Body of pancreas (tissue), 4 donors: ENCODE measurements at regions not wholly inside any gene's neighbourhood (a gene's known extent, or its start where the extent isn't known, plus 50 kb on each side); places are given as distances from the start of the nearest gene placed in this dataset.

Source experiments
- ATAC-seq: fragments of 150-250 bp; one replicate; pipeline ENCODE4 v1.9.1; 2016
- DNase-seq, 4 donors: peaks; one replicate each; pipeline ENCODE4 v3.0.0-alpha.2; 2019
- H3K27ac ChIP-seq, 4 donors: fragments of 200-600 bp; sonication (generic); 1 replicate in 3 of 4; 2 replicates in 1 of 4; pipeline versions ENCODE4 v1.5.1 to v1.6.1; 2016 to 2019; ENCODE audit warnings: mild to moderate bottlenecking in 1 of 4, mixed read lengths in 1 of 4, moderate library complexity in 1 of 4
- H3K27me3 ChIP-seq, 2 donors: fragments of 200-600 bp; sonication (generic); one replicate each; pipeline ENCODE4 v1.6.0; 2016; ENCODE audit warnings: mild to moderate bottlenecking in 1 of 2
- H3K36me3 ChIP-seq, 2 donors: fragments of 200-600 bp; sonication (generic); replicated peaks in 1 of 2; 2 replicates each; pipeline ENCODE4 v1.5.1; 2016; ENCODE audit warnings: low read depth in 2 of 2; ENCODE audit not compliant: insufficient read depth in 1 of 2
- H3K4me1 ChIP-seq: fragments of 200-600 bp; sonication (generic); one replicate; pipeline ENCODE4 v1.6.0; 2016
- H3K4me3 ChIP-seq, 2 donors: fragments of 200-600 bp; sonication (generic); 1 replicate in 1 of 2; 2 replicates in 1 of 2; pipeline ENCODE4 v1.5.1; 2016 to 2019
- H3K9me3 ChIP-seq, 3 donors: fragments of 200-600 bp; sonication (generic); 1 replicate in 2 of 3; 2 replicates in 1 of 3; pipeline ENCODE4 v1.5.1; 2016
- POLR2A ChIP-seq, 3 donors: fragments of 450-650 bp; IDR thresholded peaks; one replicate each; pipeline ENCODE4 v1.6.1; 2016; ENCODE audit warnings: antibody characterized with exemption in 3 of 3, mild to moderate bottlenecking in 2 of 3
- WGBS, 2 donors: methylation state at CpG; one replicate each; pipeline ENCODE4 v1.1.5; 2017; 5-methylcytosine and 5-hydroxymethylcytosine counted together
- intact Hi-C: fragments of 100-400 bp; cut with DNase I; formaldehyde crosslinking; loops from one replicate; pipeline ENCODE4 v1.15.1; 2023
- TF ChIP-seq, protein P1 (sequence below), 7 experiments: fragments of 450-650 bp in 4 of 7; fragments of 200-600 bp in 3 of 7; sonication (generic) in 3 of 7; IDR thresholded peaks; one replicate each; pipeline ENCODE4 v1.5.1; 2016 to 2019; ENCODE audit warnings: antibody characterized with exemption in 7 of 7

DNA sequence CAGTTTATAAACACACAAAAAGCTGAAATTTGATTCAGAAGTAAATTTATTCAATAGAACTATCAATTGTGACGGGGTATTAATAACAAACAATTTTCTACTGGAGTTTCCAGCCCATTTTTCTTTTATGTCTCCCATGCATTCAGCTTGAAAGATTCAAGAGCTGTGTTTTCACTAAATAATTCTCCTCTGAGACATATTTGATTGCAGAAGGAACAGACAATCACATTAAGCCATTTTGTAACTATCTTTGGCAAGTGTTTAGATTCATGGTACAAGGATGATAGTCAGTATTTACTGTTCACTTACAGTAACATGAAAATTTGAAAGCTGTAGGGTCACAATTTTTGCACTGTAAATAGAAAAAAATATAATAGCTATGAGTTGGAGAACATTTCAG, 198.4 kb upstream of the TACR3 start:
- TF ChIP-seq, protein P1, sequence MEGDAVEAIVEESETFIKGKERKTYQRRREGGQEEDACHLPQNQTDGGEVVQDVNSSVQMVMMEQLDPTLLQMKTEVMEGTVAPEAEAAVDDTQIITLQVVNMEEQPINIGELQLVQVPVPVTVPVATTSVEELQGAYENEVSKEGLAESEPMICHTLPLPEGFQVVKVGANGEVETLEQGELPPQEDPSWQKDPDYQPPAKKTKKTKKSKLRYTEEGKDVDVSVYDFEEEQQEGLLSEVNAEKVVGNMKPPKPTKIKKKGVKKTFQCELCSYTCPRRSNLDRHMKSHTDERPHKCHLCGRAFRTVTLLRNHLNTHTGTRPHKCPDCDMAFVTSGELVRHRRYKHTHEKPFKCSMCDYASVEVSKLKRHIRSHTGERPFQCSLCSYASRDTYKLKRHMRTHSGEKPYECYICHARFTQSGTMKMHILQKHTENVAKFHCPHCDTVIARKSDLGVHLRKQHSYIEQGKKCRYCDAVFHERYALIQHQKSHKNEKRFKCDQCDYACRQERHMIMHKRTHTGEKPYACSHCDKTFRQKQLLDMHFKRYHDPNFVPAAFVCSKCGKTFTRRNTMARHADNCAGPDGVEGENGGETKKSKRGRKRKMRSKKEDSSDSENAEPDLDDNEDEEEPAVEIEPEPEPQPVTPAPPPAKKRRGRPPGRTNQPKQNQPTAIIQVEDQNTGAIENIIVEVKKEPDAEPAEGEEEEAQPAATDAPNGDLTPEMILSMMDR (IDR thresholded peaks at IDR 0.05), result no peak
- TF ChIP-seq POLR2A (IDR thresholded peaks at IDR 0.05), result no peak
- no peaks in the 10 kb centered on the region for H3K4me1 ChIP-seq
- ATAC-seq, result no peak
- WGBS, 2 donors, result 83 to 88% methylated on average over 1 of the region's 1 CpG
- intact Hi-C loops, result no loop called here
- H3K9me3 ChIP-seq, result no peaks in the 10 kb centered on the region
- H3K27me3 ChIP-seq, result no peaks in the 10 kb centered on the region
- H3K4me3 ChIP-seq, result no peak overlapping the region
- no peak overlapping the region for H3K27ac ChIP-seq
- DNase-seq, result no peak
- no peaks in the 10 kb centered on the region for H3K36me3 ChIP-seq

DNA sequence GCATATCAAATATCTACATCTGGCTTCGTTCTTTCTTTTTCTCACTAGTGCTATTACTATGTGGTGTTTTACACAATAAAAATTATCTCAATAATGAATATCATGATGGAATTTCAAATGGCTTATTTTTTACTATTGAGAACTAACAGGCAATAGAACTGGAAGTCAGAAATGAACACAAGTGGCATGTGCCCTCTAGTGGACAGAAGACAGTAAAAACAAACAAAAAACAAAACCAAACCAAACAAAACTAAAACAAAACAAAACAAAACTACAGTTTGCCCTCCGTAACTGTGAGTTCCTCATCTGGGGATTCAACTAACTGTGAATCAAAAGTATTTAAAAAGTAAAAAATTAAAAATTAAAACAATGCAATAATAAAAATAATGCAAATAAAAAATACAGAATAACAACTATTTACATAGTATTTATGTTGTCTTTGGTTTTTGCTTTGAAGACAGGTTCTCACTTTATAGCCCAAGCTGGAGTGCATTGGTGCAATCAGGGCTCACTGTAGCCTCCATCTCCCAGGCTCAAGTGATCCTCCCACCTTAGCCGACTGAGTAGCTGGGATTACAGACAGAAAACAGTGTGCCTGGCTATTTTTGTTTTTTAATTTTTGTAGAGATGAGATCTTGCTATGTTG, 195.6 kb upstream of the TACR3 start:
- Histone ChIP-seq H3K27ac (no peak overlapping the region), H3K27me3 (no peaks in the 10 kb centered on the region), H3K9me3 (no peaks in the 10 kb centered on the region), H3K4me1 (no peaks in the 10 kb centered on the region), H3K4me3 (no peak overlapping the region), H3K36me3 (no peaks in the 10 kb centered on the region)
- WGBS, 2 donors, result 11 to 24% methylated on average over 3 of the region's 3 CpGs
- no peak for ATAC-seq
- no peak for DNase-seq
- no peak for TF ChIP-seq POLR2A (IDR thresholded peaks at IDR 0.05)
- TF ChIP-seq, protein P1 (IDR thresholded peaks at IDR 0.05), result peak; percentile 23 to 63 (median 50)
- intact Hi-C loops, result no loop called here

DNA sequence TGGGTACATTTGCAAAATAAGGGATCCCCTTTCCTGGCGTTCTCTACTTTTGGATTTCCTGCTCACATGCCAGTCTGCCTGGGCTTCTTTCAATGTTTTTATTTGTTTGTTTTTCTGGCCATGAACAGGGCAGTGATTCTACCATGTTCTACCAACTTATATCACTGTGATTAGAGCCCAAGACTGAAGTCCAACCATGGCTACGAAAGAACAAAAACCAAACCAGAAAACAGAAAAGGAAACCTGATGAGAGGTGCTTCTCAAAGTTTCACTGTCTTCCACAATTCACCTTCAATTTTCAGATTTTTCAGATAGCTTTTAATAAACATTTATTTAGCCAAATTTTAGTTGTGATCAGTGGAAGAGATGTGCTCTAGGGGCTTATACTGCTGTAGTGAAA, 187.6 kb upstream of the TACR3 start:
- H3K4me1 ChIP-seq, result no peaks in the 10 kb centered on the region
- no peaks in the 10 kb centered on the region for H3K36me3 ChIP-seq
- WGBS, 2 donors, result 55 to 65% methylated on average over 2 of the region's 2 CpGs
- no peaks in the 10 kb centered on the region for H3K9me3 ChIP-seq
- no peaks in the 10 kb centered on the region for H3K27me3 ChIP-seq
- DNase-seq, result no peak
- H3K27ac ChIP-seq, result no peak overlapping the region
- ATAC-seq, result no peak
- no peak for TF ChIP-seq POLR2A (IDR thresholded peaks at IDR 0.05)
- TF ChIP-seq, protein P1 (IDR thresholded peaks at IDR 0.05), result no peak
- intact Hi-C loops, result no loop called here
- H3K4me3 ChIP-seq, result no peak overlapping the region

DNA sequence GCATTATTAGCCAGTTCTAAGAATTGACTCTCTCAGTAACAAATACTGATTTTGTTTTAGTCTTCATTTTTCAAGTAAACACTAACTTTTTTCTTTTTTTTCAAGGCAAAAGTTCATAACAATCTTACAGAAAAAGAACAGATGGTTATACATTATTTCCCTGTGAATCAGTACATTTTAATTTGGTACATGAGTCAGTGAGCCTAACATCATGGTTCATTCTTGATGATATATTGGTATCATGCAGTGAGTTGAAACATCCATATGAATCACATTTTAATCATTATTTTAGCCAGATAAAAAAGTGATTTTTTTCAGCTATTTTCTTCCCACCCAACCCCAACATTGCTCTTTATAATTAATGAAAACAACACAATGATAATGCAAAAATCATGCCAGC, 184.3 kb upstream of the TACR3 start:
- Histone ChIP-seq H3K4me3 (no peak overlapping the region), H3K4me1 (no peaks in the 10 kb centered on the region), H3K9me3 (no peaks in the 10 kb centered on the region), H3K36me3 (no peaks in the 10 kb centered on the region), H3K27ac (no peak overlapping the region), H3K27me3 (no peaks in the 10 kb centered on the region)
- no peak for ATAC-seq
- DNase-seq, result no peak
- TF ChIP-seq, protein P1 (IDR thresholded peaks at IDR 0.05), result no peak
- no peak for TF ChIP-seq POLR2A (IDR thresholded peaks at IDR 0.05)
- intact Hi-C loops, result no loop called here

GRCh38 chr4:103902730-103903129, 182.9 kb upstream of the TACR3 start:
- Histone ChIP-seq H3K4me3 (no peak overlapping the region), H3K4me1 (no peaks in the 10 kb centered on the region), H3K27me3 (no peaks in the 10 kb centered on the region), H3K27ac (no peak overlapping the region), H3K36me3 (no peaks in the 10 kb centered on the region), H3K9me3 (no peaks in the 10 kb centered on the region)
- DNase-seq (no peak), ATAC-seq (no peak)
- WGBS, 2 donors, result 67 to 78% methylated on average over 2 of the region's 2 CpGs
- intact Hi-C loops, result no loop called here
- TF ChIP-seq, protein P1 (IDR thresholded peaks at IDR 0.05), result no peak
- TF ChIP-seq POLR2A (IDR thresholded peaks at IDR 0.05), result no peak
